ENCODE measurements at regions not wholly inside any gene's neighbourhood (a gene's known extent, or its start where the extent isn't known, plus 50 kb on each side); places are given as distances from the start of the nearest gene placed in this dataset.

- Histone ChIP-seq H3K79me2 (no peaks in the 10 kb centered on the region), H3K4me3 (ENCODE audit: low read depth, low read length) (no peak overlapping the region), H3K9ac (no peak overlapping the region), H2AFZ (no peak overlapping the region), H3K4me2 (ENCODE audit: low read length) (no peak overlapping the region), H3K36me3 (ENCODE audit: control insufficient read depth, insufficient read depth, low read length) (no peaks in the 10 kb centered on the region), H3K4me1 (no peaks in the 10 kb centered on the region), H3K27me3 (ENCODE audit: control insufficient read depth, insufficient read depth, low read length) (no peaks in the 10 kb centered on the region), H3K27ac (no peak overlapping the region), H3K9me3 (ENCODE audit: control insufficient read depth, low read length) (no peaks in the 10 kb centered on the region)
- TF ChIP-seq, protein P1, sequence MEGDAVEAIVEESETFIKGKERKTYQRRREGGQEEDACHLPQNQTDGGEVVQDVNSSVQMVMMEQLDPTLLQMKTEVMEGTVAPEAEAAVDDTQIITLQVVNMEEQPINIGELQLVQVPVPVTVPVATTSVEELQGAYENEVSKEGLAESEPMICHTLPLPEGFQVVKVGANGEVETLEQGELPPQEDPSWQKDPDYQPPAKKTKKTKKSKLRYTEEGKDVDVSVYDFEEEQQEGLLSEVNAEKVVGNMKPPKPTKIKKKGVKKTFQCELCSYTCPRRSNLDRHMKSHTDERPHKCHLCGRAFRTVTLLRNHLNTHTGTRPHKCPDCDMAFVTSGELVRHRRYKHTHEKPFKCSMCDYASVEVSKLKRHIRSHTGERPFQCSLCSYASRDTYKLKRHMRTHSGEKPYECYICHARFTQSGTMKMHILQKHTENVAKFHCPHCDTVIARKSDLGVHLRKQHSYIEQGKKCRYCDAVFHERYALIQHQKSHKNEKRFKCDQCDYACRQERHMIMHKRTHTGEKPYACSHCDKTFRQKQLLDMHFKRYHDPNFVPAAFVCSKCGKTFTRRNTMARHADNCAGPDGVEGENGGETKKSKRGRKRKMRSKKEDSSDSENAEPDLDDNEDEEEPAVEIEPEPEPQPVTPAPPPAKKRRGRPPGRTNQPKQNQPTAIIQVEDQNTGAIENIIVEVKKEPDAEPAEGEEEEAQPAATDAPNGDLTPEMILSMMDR (IDR thresholded peaks at IDR 0.05) = no peak
Measured at GRCh38 chr2:180647621-180648020, 332.8 kb upstream of the UBE2E3 start.

DNA sequence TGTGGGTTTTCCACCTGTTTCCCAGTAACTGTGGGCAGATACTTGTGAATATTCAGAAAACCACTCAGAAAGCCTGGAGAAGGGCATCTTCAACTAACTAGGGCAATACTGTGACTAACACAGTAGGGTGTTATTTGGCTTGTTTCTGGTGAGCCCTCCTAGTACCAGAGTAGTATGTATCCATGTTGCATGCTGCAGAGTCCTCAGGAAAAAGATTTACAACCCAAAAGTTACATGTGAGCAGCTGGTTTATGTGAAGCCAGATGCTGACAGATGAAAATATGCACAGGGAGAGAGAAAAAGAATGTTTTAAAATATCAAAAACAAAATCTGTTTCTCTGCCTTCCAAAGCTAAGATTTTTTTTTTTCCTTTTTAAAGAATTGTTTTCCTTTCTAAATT lies 333.2 kb upstream of the UBE2E3 start:
- TF ChIP-seq, protein P1 (IDR thresholded peaks at IDR 0.05) = no peak
- Histone ChIP-seq H2AFZ (no peak overlapping the region), H3K9me3 (ENCODE audit: control insufficient read depth, low read length) (no peaks in the 10 kb centered on the region), H3K36me3 (ENCODE audit: control insufficient read depth, insufficient read depth, low read length) (no peaks in the 10 kb centered on the region), H3K9ac (no peak overlapping the region), H3K4me3 (ENCODE audit: low read depth, low read length) (no peak overlapping the region), H3K27ac (no peak overlapping the region), H3K27me3 (ENCODE audit: control insufficient read depth, insufficient read depth, low read length) (no peaks in the 10 kb centered on the region), H3K4me2 (ENCODE audit: low read length) (no peak overlapping the region), H3K4me1 (no peaks in the 10 kb centered on the region), H3K79me2 (no peaks in the 10 kb centered on the region)

GRCh38 chr2:180646756-180647155 lies 333.6 kb upstream of the UBE2E3 start:
- H2AFZ ChIP-seq = no peak overlapping the region
- no peaks in the 10 kb centered on the region for H3K27me3 ChIP-seq (ENCODE audit: control insufficient read depth, insufficient read depth, low read length)
- no peak overlapping the region for H3K4me2 ChIP-seq (ENCODE audit: low read length)
- no peak overlapping the region for H3K4me3 ChIP-seq (ENCODE audit: low read depth, low read length)
- TF ChIP-seq, protein P1 (IDR thresholded peaks at IDR 0.05) = no peak
- H3K79me2 ChIP-seq = no peaks in the 10 kb centered on the region
- no peaks in the 10 kb centered on the region for H3K9me3 ChIP-seq (ENCODE audit: control insufficient read depth, low read length)
- no peaks in the 10 kb centered on the region for H3K36me3 ChIP-seq (ENCODE audit: control insufficient read depth, insufficient read depth, low read length)
- no peaks in the 10 kb centered on the region for H3K4me1 ChIP-seq
- no peak overlapping the region for H3K9ac ChIP-seq
- no peak overlapping the region for H3K27ac ChIP-seq

DNA sequence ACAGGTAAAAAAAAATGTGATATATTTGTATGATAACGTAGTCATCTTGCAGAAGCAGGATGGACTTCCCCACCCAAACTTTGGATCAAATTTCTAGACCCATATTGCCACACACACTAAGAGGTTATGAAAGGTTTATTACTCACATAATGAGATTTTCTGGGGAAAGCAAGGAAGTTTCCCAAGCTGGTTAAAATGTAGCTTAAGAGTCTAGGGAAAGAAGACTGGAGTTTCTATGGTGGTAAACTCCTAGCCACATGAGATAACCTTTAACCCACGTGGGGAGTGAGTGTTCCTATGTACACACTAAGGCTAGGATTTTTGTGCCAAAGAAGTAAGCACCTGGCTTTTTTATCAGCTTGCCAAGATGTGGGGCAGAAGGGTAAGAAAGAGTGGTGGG lies 335.7 kb upstream of the UBE2E3 start:
- Histone ChIP-seq H3K79me2 (no peaks in the 10 kb centered on the region), H3K4me1 (no peaks in the 10 kb centered on the region), H3K9me3 (ENCODE audit: control insufficient read depth, low read length) (no peaks in the 10 kb centered on the region), H3K4me2 (ENCODE audit: low read length) (no peak overlapping the region), H3K4me3 (ENCODE audit: low read depth, low read length) (no peak overlapping the region), H3K36me3 (ENCODE audit: control insufficient read depth, insufficient read depth, low read length) (no peaks in the 10 kb centered on the region), H3K27ac (no peak overlapping the region), H3K27me3 (ENCODE audit: control insufficient read depth, insufficient read depth, low read length) (no peaks in the 10 kb centered on the region), H3K9ac (no peak overlapping the region), H2AFZ (no peak overlapping the region)
- TF ChIP-seq, protein P1 (IDR thresholded peaks at IDR 0.05) = no peak

DNA sequence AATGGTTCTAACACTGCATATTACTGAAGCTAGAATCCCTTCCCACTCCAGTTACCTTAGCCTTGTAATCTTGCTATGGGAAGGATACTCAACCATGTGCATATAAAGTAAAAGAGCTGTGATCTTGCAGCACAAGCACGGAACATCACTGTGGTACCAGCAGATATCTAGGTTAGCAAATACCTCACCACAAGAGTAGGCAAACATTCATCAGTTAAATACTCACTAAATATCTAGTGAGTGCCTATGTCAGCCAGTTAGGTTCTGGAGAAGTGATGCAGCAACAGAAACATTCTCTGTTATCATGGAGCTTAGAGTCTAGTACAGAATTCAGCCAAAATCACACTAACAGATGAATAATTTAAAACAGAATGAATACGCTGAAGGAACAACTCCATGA lies 349.6 kb upstream of the UBE2E3 start:
- H3K27me3 ChIP-seq (ENCODE audit: control insufficient read depth, insufficient read depth, low read length) = no peaks in the 10 kb centered on the region
- H3K4me1 ChIP-seq = no peaks in the 10 kb centered on the region
- H3K9me3 ChIP-seq (ENCODE audit: control insufficient read depth, low read length) = no peaks in the 10 kb centered on the region

More for the DNA sequence above, 349.6 kb upstream of the UBE2E3 start:
- no peak overlapping the region for H3K4me3 ChIP-seq (ENCODE audit: low read depth, low read length)
- no peak overlapping the region for H2AFZ ChIP-seq
- H3K4me2 ChIP-seq (ENCODE audit: low read length) = no peak overlapping the region
- TF ChIP-seq, protein P1 (IDR thresholded peaks at IDR 0.05) = no peak
- H3K79me2 ChIP-seq = no peaks in the 10 kb centered on the region
- H3K9ac ChIP-seq = no peak overlapping the region
- no peak overlapping the region for H3K27ac ChIP-seq
- H3K36me3 ChIP-seq (ENCODE audit: control insufficient read depth, insufficient read depth, low read length) = no peaks in the 10 kb centered on the region

All from parathyroid adenoma (tissue), 2 donors.